SK-N-SH (cell line): ENCODE measurements at regions not wholly inside any gene's neighbourhood (a gene's known extent, or its start where the extent isn't known, plus 50 kb on each side); places are given as distances from the start of the nearest gene placed in this dataset.

Experiments used
- CTCF ChIA-PET: fragments of 300-600, 350-600 bp; formaldehyde crosslinking; extraction: SDS; loops from one replicate; lab custom pipeline; 2021; lab: Yijun Ruan, JAX
- POLR2A ChIA-PET: fragments of 350-600 bp; sonication (Branson Sonifier 250); formaldehyde crosslinking; extraction: SDS; loops from one replicate; lab custom pipeline; 2020; ENCODE audit warnings: antibody characterized with exemption, inconsistent platforms; lab: Yijun Ruan, JAX
- DNase-seq: peaks from one replicate; pipeline ENCODE4 v3.0.0; 2012
- H2AFZ ChIP-seq: fragments of 200-600 bp; sonication (generic); 2 replicates; pipeline ENCODE4 v1.8.1; 2016; ENCODE audit warnings: antibody characterized with exemption, mild to moderate bottlenecking, low read depth
- H3F3A ChIP-seq: fragments of 200-600 bp; sonication (generic); replicated peaks from 2 replicates; pipeline ENCODE3; 2016; ENCODE audit warnings: antibody characterized with exemption, mild to moderate bottlenecking; ENCODE audit not compliant: insufficient read depth
- H3K27ac ChIP-seq, 2 experiments: fragments of 200-500 bp in 1 of 2; fragments of 200-600 bp in 1 of 2; sonication (Bioruptor generic) in 1 of 2; sonication (generic), shearing (Covaris generic) in 1 of 2; 2 replicates each; pipeline versions ENCODE4 v1.5.1 to v1.6.1; 2014 to 2016; ENCODE audit warnings: low read depth in 2 of 2, inconsistent platforms in 1 of 2, low read length in 1 of 2, mild to moderate bottlenecking in 1 of 2, mixed read lengths in 1 of 2
- H3K27me3 ChIP-seq: fragments of 200-600 bp; sonication (generic), shearing (Covaris generic); 2 replicates; pipeline ENCODE4 v1.6.1; 2016; ENCODE audit warnings: mixed run types; ENCODE audit not compliant: insufficient read depth
- H3K36me3 ChIP-seq, 2 experiments: fragments of 200-500 bp in 1 of 2; fragments of 200-600 bp in 1 of 2; sonication (Bioruptor generic) in 1 of 2; sonication (generic) in 1 of 2; replicated peaks in 1 of 2; 2 replicates each; pipeline versions ENCODE3 to v1.5.1; 2014 to 2016; ENCODE audit warnings: low read length in 1 of 2, mild to moderate bottlenecking in 1 of 2; ENCODE audit not compliant: insufficient read depth in 2 of 2, control insufficient read depth in 1 of 2
- H3K4me1 ChIP-seq, 2 experiments: fragments of 200-500 bp in 1 of 2; fragments of 200-600 bp in 1 of 2; sonication (Bioruptor generic) in 1 of 2; sonication (generic), shearing (Covaris generic) in 1 of 2; 2 replicates each; pipeline versions ENCODE4 v1.5.1 to v1.6.1; 2014 to 2016; ENCODE audit warnings: low read depth in 1 of 2, low read length in 1 of 2, mixed run types in 1 of 2; ENCODE audit not compliant: insufficient read depth in 2 of 2, control insufficient read depth in 1 of 2
- H3K4me2 ChIP-seq: fragments of 200-600 bp; sonication (generic), shearing (Covaris generic); 2 replicates; pipeline ENCODE4 v1.6.1; 2017; ENCODE audit warnings: mixed run types
- H3K4me3 ChIP-seq, 2 experiments: fragments of 200-500 bp in 1 of 2; fragments of 200-600 bp in 1 of 2; sonication (Bioruptor generic) in 1 of 2; sonication (generic), shearing (Covaris generic) in 1 of 2; 2 replicates each; pipeline versions ENCODE4 v1.5.1 to v1.8.1; 2014 to 2016; ENCODE audit warnings: low read depth in 2 of 2, inconsistent platforms in 1 of 2, low read length in 1 of 2, mild to moderate bottlenecking in 1 of 2, mixed read lengths in 1 of 2, moderate library complexity in 1 of 2
- H3K79me2 ChIP-seq: fragments of 200-600 bp; sonication (generic); 2 replicates; pipeline ENCODE4 v1.8.1; 2017; ENCODE audit warnings: mild to moderate bottlenecking; ENCODE audit not compliant: insufficient read depth
- H3K9ac ChIP-seq: fragments of 200-600 bp; sonication (generic); 2 replicates; pipeline ENCODE4 v1.6.1; 2017; ENCODE audit warnings: mixed run types
- H3K9me2 ChIP-seq: fragments of 200-600 bp; sonication (generic); 2 replicates; pipeline ENCODE4 v1.6.1; 2017; ENCODE audit warnings: mixed run types
- H3K9me3 ChIP-seq: fragments of 200-600 bp; sonication (generic); 2 replicates; pipeline ENCODE4 v1.6.1; 2017; ENCODE audit warnings: mixed run types, mild to moderate bottlenecking, moderate library complexity
- H4K20me1 ChIP-seq: fragments of 200-600 bp; sonication (generic); 2 replicates; pipeline ENCODE4 v1.6.1; 2017; ENCODE audit warnings: mild to moderate bottlenecking, mixed run types; ENCODE audit not compliant: insufficient read depth
- CTCF ChIP-seq: fragments of 200-600 bp; sonication (generic); IDR thresholded peaks from 2 replicates; pipeline ENCODE4 v1.6.1; 2017; ENCODE audit warnings: antibody characterized with exemption, mild to moderate bottlenecking, moderate library complexity
- MXI1 ChIP-seq: IDR thresholded peaks from 2 replicates; pipeline ENCODE4 v1.6.1; 2012; ENCODE audit warnings: mild to moderate bottlenecking, low read depth, low read length, improper control_type of control experiment
- NFIC ChIP-seq: IDR thresholded peaks from 2 replicates; pipeline ENCODE4 v1.4.0; 2012; ENCODE audit warnings: borderline replicate concordance
- PBX3 ChIP-seq: IDR thresholded peaks from 2 replicates; pipeline ENCODE4; 2012
- RAD21 ChIP-seq: IDR thresholded peaks from 2 replicates; pipeline ENCODE4 v1.6.1; 2012; ENCODE audit warnings: mild to moderate bottlenecking, low read length
- RCOR1 ChIP-seq: fragments of 150-350 bp; IDR thresholded peaks from 2 replicates; pipeline ENCODE4 v1.6.1; 2017; ENCODE audit warnings: antibody characterized with exemption, low read length
- TAF1 ChIP-seq: IDR thresholded peaks from 2 replicates; pipeline ENCODE4 v1.6.1; 2012; ENCODE audit warnings: low read depth, mild to moderate bottlenecking, low read length, moderate library complexity, borderline replicate concordance
- TEAD4 ChIP-seq: IDR thresholded peaks from 2 replicates; pipeline ENCODE4 v1.4.0; 2012; ENCODE audit warnings: mild to moderate bottlenecking, borderline replicate concordance; ENCODE audit not compliant: insufficient read depth
- WGBS: methylation state at CpG from one replicate; pipeline ENCODE4 v1.1.6; 2017; ENCODE audit warnings: low lambda C conversion rate; 5-methylcytosine and 5-hydroxymethylcytosine counted together
- TF ChIP-seq, protein P1 (sequence below): fragments of 150-350 bp; IDR thresholded peaks from 2 replicates; pipeline ENCODE4 v1.6.1; 2017; ENCODE audit warnings: antibody characterized with exemption, low read length, low read depth, borderline replicate concordance

GRCh38 chr3:21357241-21357640, 393.8 kb downstream of the ZNF385D start:
- CTCF ChIA-PET = no interaction called here
- POLR2A ChIA-PET = no interaction called here

DNA sequence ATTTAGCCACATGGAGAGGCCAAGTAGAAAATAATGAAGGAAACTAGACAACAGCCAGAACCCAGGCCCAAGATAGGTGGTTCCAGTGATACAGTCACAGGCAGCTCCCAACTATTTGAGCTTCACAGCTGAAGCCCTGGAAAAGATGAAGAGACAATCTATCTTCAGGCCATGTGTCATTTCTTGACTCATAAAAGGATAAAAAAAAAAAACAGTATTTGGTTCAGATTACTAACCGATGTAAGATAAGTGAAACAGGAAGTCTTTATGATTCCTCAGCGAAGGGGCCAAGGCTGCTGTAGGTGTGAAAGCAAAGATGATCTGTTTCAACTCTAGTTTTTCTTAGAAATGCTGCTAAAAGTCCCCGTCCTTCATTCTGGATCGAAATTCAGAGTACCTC, 394.6 kb downstream of the ZNF385D start:
- Histone ChIP-seq H3K9me3 (no peaks in the 10 kb centered on the region), H3K4me2 (no peak overlapping the region), H3K9ac (no peak overlapping the region), H3K79me2 (no peaks in the 10 kb centered on the region), H2AFZ (peak overlapping the region; percentile 27; the same call in 1 of the 2 replicates), H3K9me2 (no peaks in the 10 kb centered on the region), H3K36me3 (no peaks in the 10 kb centered on the region), H3K4me1 (no peaks in the 10 kb centered on the region), H3F3A (no peaks in the 10 kb centered on the region), H3K27me3 (no peaks in the 10 kb centered on the region), H3K4me3 (no peak overlapping the region)
- 28% methylated on average over 4 of the region's 4 CpGs for WGBS
- ChIA-PET POLR2A (no interaction called here), CTCF (no interaction called here)
- no peak for DNase-seq
- TF ChIP-seq TAF1 (no peak), RAD21 (no peak)
- TF ChIP-seq, all 33 proteins: peak for 0
- no peak overlapping the region; a peak in 1 of 4 replicates for H3K27ac ChIP-seq
- H4K20me1 ChIP-seq = no peaks in the 10 kb centered on the region

More at GRCh38 chr3:21357241-21357640, 393.8 kb downstream of the ZNF385D start:
- Histone ChIP-seq H3K79me2 (no peaks in the 10 kb centered on the region), H3K9me3 (no peaks in the 10 kb centered on the region), H3K9me2 (no peaks in the 10 kb centered on the region), H3K4me1 (no peaks in the 10 kb centered on the region), H3F3A (no peaks in the 10 kb centered on the region), H3K4me3 (no peak overlapping the region), H2AFZ (no peak overlapping the region), H3K27me3 (no peaks in the 10 kb centered on the region)
- WGBS = 42% methylated on average over 2 of the region's 2 CpGs
- no peak for DNase-seq
- TF ChIP-seq TEAD4 (no peak), TAF1 (no peak), MXI1 (no peak), RCOR1 (no peak), CTCF (no peak), PBX3 (no peak), NFIC (no peak)
- TF ChIP-seq, protein P1, sequence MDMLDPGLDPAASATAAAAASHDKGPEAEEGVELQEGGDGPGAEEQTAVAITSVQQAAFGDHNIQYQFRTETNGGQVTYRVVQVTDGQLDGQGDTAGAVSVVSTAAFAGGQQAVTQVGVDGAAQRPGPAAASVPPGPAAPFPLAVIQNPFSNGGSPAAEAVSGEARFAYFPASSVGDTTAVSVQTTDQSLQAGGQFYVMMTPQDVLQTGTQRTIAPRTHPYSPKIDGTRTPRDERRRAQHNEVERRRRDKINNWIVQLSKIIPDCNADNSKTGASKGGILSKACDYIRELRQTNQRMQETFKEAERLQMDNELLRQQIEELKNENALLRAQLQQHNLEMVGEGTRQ = no peak
- TF ChIP-seq, all 33 proteins: peak for 0
- Histone ChIP-seq H3K9ac (no peak overlapping the region), H3K27ac (no peak overlapping the region), H3K36me3 (no peaks in the 10 kb centered on the region), H3K4me2 (no peak overlapping the region), H4K20me1 (no peaks in the 10 kb centered on the region)
